ENCODE measurements at regions not wholly inside any gene's neighbourhood (a gene's known extent, or its start where the extent isn't known, plus 50 kb on each side); places are given as distances from the start of the nearest gene placed in this dataset.

GRCh38 chr10:80720549-80720948 lies 182.8 kb downstream of the SH2D4B start:
- TF ChIP-seq CTCF (IDR thresholded peaks at IDR 0.05) (no peak), POLR2A (IDR thresholded peaks at IDR 0.05) (no peak), POLR2AphosphoS5 (IDR thresholded peaks at IDR 0.05) (no peak), EP300 (IDR thresholded peaks at IDR 0.05) (no peak)
